ENCODE measurements at regions not wholly inside any gene's neighbourhood (a gene's known extent, or its start where the extent isn't known, plus 50 kb on each side); places are given as distances from the start of the nearest gene placed in this dataset.

DNA sequence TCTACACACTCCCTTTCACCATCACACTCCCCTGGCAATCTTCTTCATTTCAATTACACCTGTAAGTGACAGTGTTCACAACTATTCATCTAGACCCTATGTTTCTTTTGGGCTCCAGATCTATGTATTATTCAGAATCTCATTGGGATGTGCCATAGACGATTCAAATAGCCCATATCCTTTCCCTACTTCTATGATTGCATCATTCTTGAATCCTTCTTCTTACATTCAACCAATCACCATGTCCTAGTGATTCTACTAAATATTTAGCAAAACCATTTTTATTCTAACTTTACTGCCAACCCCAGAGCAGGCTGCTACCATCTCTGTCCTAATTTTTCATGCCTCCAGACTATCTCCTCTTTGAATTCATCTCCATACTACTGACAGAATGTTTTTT lies 106.4 kb downstream of the TDRD15 start:
- H3K4me2 ChIP-seq (ENCODE audit: low read depth, low read length): no peak overlapping the region
- CTCF ChIA-PET (ENCODE audit: low intra/inter-chr PET ratio, low total read pairs): no interaction called here
- no peak overlapping the region for H2AFZ ChIP-seq (ENCODE audit: low read length)
- H3K27me3 ChIP-seq (ENCODE audit: control insufficient read depth in 1 of 2, insufficient read depth in 2 of 2, low read length in 2 of 2): no peaks in the 10 kb centered on the region
- H3K9ac ChIP-seq (ENCODE audit: insufficient read depth, low read depth, low read length): no peak overlapping the region
- POLR2A ChIA-PET: no interaction called here
- no peaks in the 10 kb centered on the region for H3K79me2 ChIP-seq (ENCODE audit: insufficient read depth, low read length)
- in situ Hi-C loops (cut with HindIII; ENCODE audit: extremely low pct_ligation_motif_present, low pct_unique_long_range_greater_than_20kb) (no loop called here), intact Hi-C loops (cut with micrococcal nuclease; ENCODE audit: unreplicated experiment) (no loop called here)
- no peaks in the 10 kb centered on the region for H3K9me3 ChIP-seq (ENCODE audit: low read length)
- ATAC-seq (no peak), DNase-seq (ENCODE audit: low spot score) (no peak), FAIRE-seq (no peak)
- H3K4me3 ChIP-seq (replicated peaks in 1 of 3; ENCODE audit: insufficient read depth in 1 of 3, low read depth in 2 of 3, low read length in 3 of 3): no peak overlapping the region
- BruUV-seq (replicated peaks): no TSS peak
- 3% methylated on average over 1 of the region's 1 CpG for WGBS (ENCODE audit: low lambda C conversion rate)
- H4K20me1 ChIP-seq (ENCODE audit: insufficient read depth, low read length): no peaks in the 10 kb centered on the region
- peaks cover 4% of the 10 kb centered on the region; the same call in 1 of the 2 replicates for H3K4me1 ChIP-seq (ENCODE audit: insufficient read depth, low read length)
- H3K36me3 ChIP-seq (replicated peaks in 1 of 2; ENCODE audit: control insufficient read depth in 1 of 2, insufficient read depth in 2 of 2, low read length in 2 of 2): no peaks in the 10 kb centered on the region
- H3K27ac ChIP-seq (ENCODE audit: extremely low read length, insufficient read depth, low read length): no peak overlapping the region
- no peak for TF ChIP-seq EZH2 (conservative IDR thresholded peaks at IDR 0.05; ENCODE audit: low read depth, low read length)
- no peak for TF ChIP-seq ARNT (IDR thresholded peaks at IDR 0.05)
- TF ChIP-seq CEBPB (IDR thresholded peaks at IDR 0.05; ENCODE audit: borderline replicate concordance, low read depth, low read length): peak; percentile 54; the same call in 1 of the 2 replicates
- TF ChIP-seq ATF7 (IDR thresholded peaks at IDR 0.05): peak; percentile 60
- TF ChIP-seq ATF7 (CRISPR knock-in tag; IDR thresholded peaks at IDR 0.05): no peak
- TF ChIP-seq ZSCAN29 (CRISPR knock-in tag; conservative IDR thresholded peaks at IDR 0.05): no peak

- no peak overlapping the region for H2AFZ ChIP-seq (ENCODE audit: low read length)
- H4K20me1 ChIP-seq (ENCODE audit: insufficient read depth, low read length): no peaks in the 10 kb centered on the region
- in situ Hi-C loops (cut with HindIII; ENCODE audit: extremely low pct_ligation_motif_present, low pct_unique_long_range_greater_than_20kb) (no loop called here), intact Hi-C loops (cut with micrococcal nuclease; ENCODE audit: unreplicated experiment) (no loop called here)
- DNase-seq (ENCODE audit: low spot score) (no peak), ATAC-seq (no peak), FAIRE-seq (no peak)
- H3K9me3 ChIP-seq (ENCODE audit: low read length): no peaks in the 10 kb centered on the region
- H3K79me2 ChIP-seq (ENCODE audit: insufficient read depth, low read length): no peaks in the 10 kb centered on the region
- TF ChIP-seq, protein P1, sequence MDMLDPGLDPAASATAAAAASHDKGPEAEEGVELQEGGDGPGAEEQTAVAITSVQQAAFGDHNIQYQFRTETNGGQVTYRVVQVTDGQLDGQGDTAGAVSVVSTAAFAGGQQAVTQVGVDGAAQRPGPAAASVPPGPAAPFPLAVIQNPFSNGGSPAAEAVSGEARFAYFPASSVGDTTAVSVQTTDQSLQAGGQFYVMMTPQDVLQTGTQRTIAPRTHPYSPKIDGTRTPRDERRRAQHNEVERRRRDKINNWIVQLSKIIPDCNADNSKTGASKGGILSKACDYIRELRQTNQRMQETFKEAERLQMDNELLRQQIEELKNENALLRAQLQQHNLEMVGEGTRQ (IDR thresholded peaks at IDR 0.05; ENCODE audit: low read depth, low read length): no peak
- TF ChIP-seq, protein P1 (CRISPR knock-in tag; IDR thresholded peaks at IDR 0.05; ENCODE audit: borderline replicate concordance): no peak
- TF ChIP-seq ZNF704 (CRISPR knock-in tag; IDR thresholded peaks at IDR 0.05; ENCODE audit: borderline replicate concordance) (no peak), TAF1 (CRISPR knock-in tag; IDR thresholded peaks at IDR 0.05) (no peak), ZNF333 (CRISPR knock-in tag; IDR thresholded peaks at IDR 0.05; ENCODE audit: borderline replicate concordance) (no peak), ARNTL (CRISPR knock-in tag; IDR thresholded peaks at IDR 0.05) (no peak)
- CTCF ChIA-PET (ENCODE audit: low intra/inter-chr PET ratio, low total read pairs): no interaction called here
- H3K4me1 ChIP-seq (ENCODE audit: insufficient read depth, low read length): peaks cover 4% of the 10 kb centered on the region; the same call in 1 of the 2 replicates
- POLR2A ChIA-PET: no interaction called here
- H3K4me2 ChIP-seq (ENCODE audit: low read depth, low read length): no peak overlapping the region
- BruUV-seq (replicated peaks): no TSS peak
- no peak overlapping the region for H3K4me3 ChIP-seq (replicated peaks in 1 of 3; ENCODE audit: insufficient read depth in 1 of 3, low read depth in 2 of 3, low read length in 3 of 3)
- H3K9ac ChIP-seq (ENCODE audit: insufficient read depth, low read depth, low read length): no peak overlapping the region
- H3K27me3 ChIP-seq (ENCODE audit: control insufficient read depth in 1 of 2, insufficient read depth in 2 of 2, low read length in 2 of 2): no peaks in the 10 kb centered on the region
- H3K36me3 ChIP-seq (replicated peaks in 1 of 2; ENCODE audit: control insufficient read depth in 1 of 2, insufficient read depth in 2 of 2, low read length in 2 of 2): no peaks in the 10 kb centered on the region
- H3K27ac ChIP-seq (ENCODE audit: extremely low read length, insufficient read depth, low read length): no peak overlapping the region
Measured at GRCh38 chr2:21231985-21232384, 108.2 kb downstream of the TDRD15 start.

All from HepG2 (cell line).